Spleen (tissue), 11 donors: ENCODE measurements at regions not wholly inside any gene's neighbourhood (a gene's known extent, or its start where the extent isn't known, plus 50 kb on each side); places are given as distances from the start of the nearest gene placed in this dataset.
"Not testable (repeated sequence)": the region's sequence is repeated elsewhere in the genome, so short reads cannot be mapped to it uniquely, and the experiment has no call there.

Experiments used
- DNase-seq: peaks from one replicate; pipeline ENCODE4 v3.0.0-alpha.2; 2020
- H3K27ac ChIP-seq, 8 donors: fragments of 200-600 bp; sonication (generic) in 7 of 8; 1 replicate in 4 of 8; 2 replicates in 4 of 8; pipeline versions ENCODE4 v1.5.0 to v1.8.0; 2016 to 2021; ENCODE audit warnings: inconsistent platforms in 4 of 8, mild to moderate bottlenecking in 4 of 8, moderate library complexity in 1 of 8
- H3K27me3 ChIP-seq, 7 donors: fragments of 200-600 bp; sonication (generic) in 6 of 7; replicated peaks in 1 of 7; 1 replicate in 4 of 7; 2 replicates in 3 of 7; pipeline versions ENCODE4 v1.5.0 to v1.8.0; 2016 to 2021; ENCODE audit warnings: inconsistent platforms in 3 of 7, mild to moderate bottlenecking in 1 of 7
- H3K36me3 ChIP-seq, 6 donors: fragments of 200-600 bp; sonication (generic) in 5 of 6; 1 replicate in 4 of 6; 2 replicates in 2 of 6; pipeline versions ENCODE4 v1.5.0 to v1.8.0; 2016 to 2021; ENCODE audit warnings: inconsistent platforms in 2 of 6
- H3K4me1 ChIP-seq, 6 donors: fragments of 200-600 bp; sonication (generic) in 5 of 6; 1 replicate in 3 of 6; 2 replicates in 3 of 6; pipeline versions ENCODE4 v1.5.0 to v1.8.0; 2016 to 2021; ENCODE audit warnings: inconsistent platforms in 3 of 6
- H3K4me3 ChIP-seq, 8 donors: fragments of 200-600 bp; sonication (generic) in 7 of 8; 1 replicate in 4 of 8; 2 replicates in 4 of 8; pipeline versions ENCODE4 v1.5.0 to v1.8.0; 2016 to 2021; ENCODE audit warnings: inconsistent platforms in 4 of 8, mild to moderate bottlenecking in 4 of 8, moderate library complexity in 2 of 8
- H3K9me3 ChIP-seq, 8 donors: fragments of 200-600 bp; sonication (generic) in 7 of 8; 1 replicate in 4 of 8; 2 replicates in 4 of 8; pipeline versions ENCODE4 v1.5.0 to v1.8.0; 2016 to 2021; ENCODE audit warnings: inconsistent platforms in 4 of 8
- POLR2A ChIP-seq, 3 donors: fragments of 450-650 bp; IDR thresholded peaks; one replicate each; pipeline ENCODE4 v1.5.1; 2017; ENCODE audit warnings: antibody characterized with exemption in 3 of 3, mild to moderate bottlenecking in 1 of 3
- POLR2AphosphoS5 ChIP-seq, 3 donors: sonication (generic); formaldehyde crosslinking; IDR thresholded peaks; one replicate each; pipeline ENCODE4 v1.5.1; 2017; ENCODE audit warnings: antibody characterized with exemption in 3 of 3
- WGBS, 5 donors: extraction: QIAGEN DNeasy Blood & Tissue Kit in 3 of 5; methylation state at CpG; one replicate each; pipeline versions ENCODE4 v1.1.5 to v1.1.7; 2013 to 2018; 5-methylcytosine and 5-hydroxymethylcytosine counted together
- intact Hi-C: fragments of 100-400 bp; cut with DNase I; formaldehyde crosslinking; loops from one replicate; pipeline ENCODE4 v1.15.0; 2023; ENCODE audit warnings: low total_unique reads
- TF ChIP-seq, protein P1 (sequence below), 11 experiments: fragments of 200-600 bp in 7 of 11; fragments of 450-650 bp in 4 of 11; sonication (generic) in 4 of 11; IDR thresholded peaks in 8 of 11; conservative IDR thresholded peaks in 3 of 11; 1 replicate in 7 of 11; 2 replicates in 4 of 11; pipeline versions ENCODE4 v1.4.0 to v1.8.0; 2016 to 2021; ENCODE audit warnings: antibody characterized with exemption in 11 of 11, inconsistent platforms in 4 of 11, mild to moderate bottlenecking in 1 of 11
- donor health status: healthy with polysubstance abuse.
- donor health status: DM: no; HTN: no; CAD: no; lungs with moderate emphysema.
- donor health status: DM: no; HTN: no; CAD: no.
- donor health status: Bipolar disorder and iron deficiency.
- donor health status: healthy.
- donor health status: DM: no; HTN: no; CAD: no.
- donor health status: DM: yes; HTN: yes; CAD: no.

DNA sequence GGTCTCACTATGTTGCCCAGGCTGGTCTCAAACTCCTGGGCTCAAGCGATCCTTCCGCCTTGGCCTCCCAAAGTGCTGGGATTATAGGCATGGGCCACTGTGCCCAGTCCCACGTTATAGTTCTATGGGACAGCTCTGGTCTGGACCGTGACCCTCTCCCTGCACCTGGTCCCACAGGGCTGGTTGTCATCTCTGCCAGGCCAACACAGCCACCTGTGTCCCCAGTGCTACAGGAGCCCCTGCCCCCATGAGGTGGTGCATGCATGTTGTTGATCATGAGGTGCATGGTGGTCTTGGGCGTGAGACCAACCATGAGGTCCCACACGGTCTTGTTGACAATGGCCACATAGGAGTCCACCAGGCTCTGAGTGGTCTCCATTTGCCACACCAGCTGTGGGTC, 51.0 kb upstream of the UBE2Q2 start:
- H3K4me1 ChIP-seq, H3K36me3 ChIP-seq, H3K4me3 ChIP-seq, intact Hi-C loops, DNase-seq, H3K27me3 ChIP-seq, H3K9me3 ChIP-seq, H3K27ac ChIP-seq: not testable (repeated sequence)
- WGBS, 5 donors = 84 to 100% (median 92%) methylated on average over 4 to 6 of the region's 6 CpGs

DNA sequence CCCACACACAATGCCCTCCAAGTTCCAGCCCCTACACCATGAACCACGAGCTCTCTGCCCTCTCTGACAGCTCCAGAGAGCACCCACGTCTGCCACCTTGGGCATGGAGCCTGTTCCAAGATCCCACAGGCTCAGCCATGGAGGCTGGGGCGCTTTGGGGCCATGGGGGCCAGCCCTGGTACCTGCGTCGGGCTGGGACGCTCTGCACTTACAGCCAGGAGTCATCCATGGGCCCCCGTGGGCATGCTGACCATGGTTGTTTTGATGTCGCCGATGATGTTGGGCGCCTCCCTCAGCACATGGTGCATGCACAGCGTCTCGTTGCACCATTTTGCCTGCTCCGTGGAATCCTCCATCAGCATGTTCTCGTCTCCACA, 51.9 kb upstream of the UBE2Q2 start:
- Histone ChIP-seq H3K36me3 (no peaks in the 10 kb centered on the region), H3K4me1 (no peaks in the 10 kb centered on the region), H3K9me3 (no peaks in the 10 kb centered on the region), H3K27ac (no peak overlapping the region), H3K27me3 (peaks cover 0 to 4% (median 0%) of the 10 kb centered on the region in 7 donors), H3K4me3 (no peak overlapping the region)
- intact Hi-C loops = no loop called here
- WGBS, 5 donors = 83 to 96% (median 91%) methylated on average over 8 to 14 of the region's 14 CpGs
- peak; percentile 56 for DNase-seq
- TF ChIP-seq POLR2A (IDR thresholded peaks at IDR 0.05) (no peak), POLR2AphosphoS5 (IDR thresholded peaks at IDR 0.05) (no peak)
- TF ChIP-seq, protein P1, sequence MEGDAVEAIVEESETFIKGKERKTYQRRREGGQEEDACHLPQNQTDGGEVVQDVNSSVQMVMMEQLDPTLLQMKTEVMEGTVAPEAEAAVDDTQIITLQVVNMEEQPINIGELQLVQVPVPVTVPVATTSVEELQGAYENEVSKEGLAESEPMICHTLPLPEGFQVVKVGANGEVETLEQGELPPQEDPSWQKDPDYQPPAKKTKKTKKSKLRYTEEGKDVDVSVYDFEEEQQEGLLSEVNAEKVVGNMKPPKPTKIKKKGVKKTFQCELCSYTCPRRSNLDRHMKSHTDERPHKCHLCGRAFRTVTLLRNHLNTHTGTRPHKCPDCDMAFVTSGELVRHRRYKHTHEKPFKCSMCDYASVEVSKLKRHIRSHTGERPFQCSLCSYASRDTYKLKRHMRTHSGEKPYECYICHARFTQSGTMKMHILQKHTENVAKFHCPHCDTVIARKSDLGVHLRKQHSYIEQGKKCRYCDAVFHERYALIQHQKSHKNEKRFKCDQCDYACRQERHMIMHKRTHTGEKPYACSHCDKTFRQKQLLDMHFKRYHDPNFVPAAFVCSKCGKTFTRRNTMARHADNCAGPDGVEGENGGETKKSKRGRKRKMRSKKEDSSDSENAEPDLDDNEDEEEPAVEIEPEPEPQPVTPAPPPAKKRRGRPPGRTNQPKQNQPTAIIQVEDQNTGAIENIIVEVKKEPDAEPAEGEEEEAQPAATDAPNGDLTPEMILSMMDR (IDR thresholded peaks at IDR 0.05 in 8 of 11, conservative IDR thresholded peaks at IDR 0.05 in 3 of 11) = no peak

DNA sequence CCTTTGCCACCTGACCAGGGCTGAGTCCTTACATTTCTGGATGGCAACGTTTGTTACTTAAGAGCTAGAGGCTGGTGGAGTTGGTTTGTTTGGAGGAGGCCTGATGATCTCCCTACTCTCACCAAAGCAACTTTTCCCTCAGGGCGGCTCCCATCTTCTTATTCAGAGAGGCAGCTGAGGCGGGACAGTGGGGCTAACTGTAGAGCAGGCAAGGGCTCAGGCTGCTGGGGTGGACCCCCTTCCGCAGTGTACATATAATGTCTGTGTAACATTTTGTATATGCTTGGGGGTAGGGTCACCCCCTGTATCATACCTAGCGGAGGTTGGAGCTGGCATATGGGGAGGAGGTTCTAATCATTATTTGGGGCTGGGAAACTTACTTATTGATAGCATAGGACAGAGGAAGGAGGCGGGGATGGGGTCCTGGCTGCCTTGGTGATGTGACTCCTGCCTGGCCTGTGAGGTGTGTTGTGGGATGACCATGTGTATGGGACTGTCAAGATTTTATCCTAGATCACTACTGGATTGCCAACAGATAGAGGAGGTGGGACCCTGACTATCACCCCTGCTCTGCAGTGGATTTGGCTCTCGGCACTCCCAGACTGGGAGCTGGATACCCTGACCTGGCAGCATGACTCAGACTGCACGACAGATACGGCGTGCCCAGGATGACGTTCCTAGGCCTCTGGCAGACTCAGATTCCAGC, 52.5 kb upstream of the UBE2Q2 start:
- Histone ChIP-seq H3K4me1 (no peaks in the 10 kb centered on the region), H3K27ac (no peak overlapping the region), H3K36me3 (no peaks in the 10 kb centered on the region), H3K27me3 (peaks cover 0 to 9% (median 0%) of the 10 kb centered on the region in 7 donors), H3K9me3 (no peaks in the 10 kb centered on the region), H3K4me3 (no peak overlapping the region)
- TF ChIP-seq POLR2AphosphoS5 (IDR thresholded peaks at IDR 0.05) (no peak), POLR2A (IDR thresholded peaks at IDR 0.05) (no peak)
- TF ChIP-seq, protein P1 (IDR thresholded peaks at IDR 0.05 in 8 of 11, conservative IDR thresholded peaks at IDR 0.05 in 3 of 11) = no peak
- 72 to 95% (median 89%) methylated on average over 11 of the region's 11 CpGs for WGBS, 5 donors
- DNase-seq = no peak
- intact Hi-C loops = no loop called here

- TF ChIP-seq POLR2A (IDR thresholded peaks at IDR 0.05) (no peak), POLR2AphosphoS5 (IDR thresholded peaks at IDR 0.05) (no peak)
- TF ChIP-seq, protein P1 (IDR thresholded peaks at IDR 0.05 in 8 of 11, conservative IDR thresholded peaks at IDR 0.05 in 3 of 11) = no peak
- WGBS, 5 donors = 74 to 89% (median 81%) methylated on average over 8 to 15 of the region's 15 CpGs
- H3K27ac ChIP-seq = no peak overlapping the region
- intact Hi-C loops = no loop called here
- no peaks in the 10 kb centered on the region for H3K9me3 ChIP-seq
- H3K36me3 ChIP-seq = no peaks in the 10 kb centered on the region
- H3K27me3 ChIP-seq = peaks cover 0 to 16% (median 0%) of the 10 kb centered on the region in 7 donors
- H3K4me3 ChIP-seq = no peak overlapping the region
- no peak for DNase-seq
- no peaks in the 10 kb centered on the region for H3K4me1 ChIP-seq
Measured at GRCh38 chr15:75786575-75786947, 56.7 kb upstream of the UBE2Q2 start.
